AG09319 (cell line): ENCODE measurements at regions not wholly inside any gene's neighbourhood (a gene's known extent, or its start where the extent isn't known, plus 50 kb on each side); places are given as distances from the start of the nearest gene placed in this dataset.

Experiments
- DNase-seq: peaks from one replicate; pipeline ENCODE4 v3.0.0-alpha.2; 2010; ENCODE audit warnings: low read depth; ENCODE audit errors: extremely low read depth
- CTCF ChIP-seq: IDR thresholded peaks from 2 replicates; pipeline ENCODE4 v1.5.1; 2011; ENCODE audit warnings: low read depth, mild to moderate bottlenecking, inconsistent platforms, low read length, moderate library complexity

GRCh38 chr6:105964979-105965760, 121.0 kb upstream of the PRDM1 start:
- no peak for TF ChIP-seq CTCF
- no peak for DNase-seq

- TF ChIP-seq CTCF, result no peak
- no peak for DNase-seq
Measured at GRCh38 chr6:105954148-105954547, 132.0 kb upstream of the PRDM1 start.

GRCh38 chr6:105952772-105953690, 133.1 kb upstream of the PRDM1 start:
- no peak for DNase-seq
- no peak for TF ChIP-seq CTCF

GRCh38 chr6:105952326-105952725, 133.8 kb upstream of the PRDM1 start:
- TF ChIP-seq CTCF, result no peak
- no peak for DNase-seq

GRCh38 chr6:105951322-105951721, 134.8 kb upstream of the PRDM1 start:
- no peak for DNase-seq
- TF ChIP-seq CTCF, result no peak

- DNase-seq, result no peak
- no peak for TF ChIP-seq CTCF
Measured at GRCh38 chr6:105949869-105950268, 136.3 kb upstream of the PRDM1 start.

GRCh38 chr6:105943514-105943913, 142.6 kb upstream of the PRDM1 start:
- DNase-seq, result no peak
- TF ChIP-seq CTCF, result no peak
